Suppressor macrophage treated with lipopolysaccharide for 1 hour (primary cell): ENCODE measurements at regions not wholly inside any gene's neighbourhood (a gene's known extent, or its start where the extent isn't known, plus 50 kb on each side); places are given as distances from the start of the nearest gene placed in this dataset.
A peak's percentile ranks its signal among the peaks of the same experiment; 100 is the strongest.
"Not testable (repeated sequence)": the region's sequence is repeated elsewhere in the genome, so short reads cannot be mapped to it uniquely, and the experiment has no call there.

Source experiments
- DNase-seq, 3 donors: peaks; one replicate each; pipeline ENCODE4 v3.0.0-alpha.2; 2020 to 2022

- DNase-seq: no peak
Measured at GRCh38 chr4:186481998-186482790, 73.2 kb downstream of the MTNR1A start.

DNA sequence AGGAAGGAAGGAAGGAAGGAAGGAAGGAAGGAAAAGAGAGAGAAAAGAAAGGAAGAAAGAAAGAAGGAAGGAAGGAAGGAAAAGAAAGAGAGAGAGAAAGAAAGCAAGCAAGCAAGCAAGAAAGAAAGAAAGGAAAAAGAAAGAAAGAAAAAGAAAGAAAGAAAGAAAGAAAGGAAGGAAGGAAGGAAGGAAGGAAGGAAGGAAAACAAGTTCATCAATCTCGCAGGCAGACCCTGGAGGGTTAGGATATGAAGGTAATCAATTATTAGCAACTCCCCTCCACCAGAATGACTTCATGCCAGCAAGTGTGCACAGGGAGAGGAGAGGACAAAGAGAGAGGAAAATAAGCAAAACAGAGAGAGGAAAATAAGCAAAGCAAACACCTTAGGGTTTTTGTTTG is 80.2 kb downstream of the MTNR1A start:
- no peak for DNase-seq

GRCh38 chr4:186473933-186474332 is 81.4 kb downstream of the MTNR1A start:
- DNase-seq: no peak

DNA sequence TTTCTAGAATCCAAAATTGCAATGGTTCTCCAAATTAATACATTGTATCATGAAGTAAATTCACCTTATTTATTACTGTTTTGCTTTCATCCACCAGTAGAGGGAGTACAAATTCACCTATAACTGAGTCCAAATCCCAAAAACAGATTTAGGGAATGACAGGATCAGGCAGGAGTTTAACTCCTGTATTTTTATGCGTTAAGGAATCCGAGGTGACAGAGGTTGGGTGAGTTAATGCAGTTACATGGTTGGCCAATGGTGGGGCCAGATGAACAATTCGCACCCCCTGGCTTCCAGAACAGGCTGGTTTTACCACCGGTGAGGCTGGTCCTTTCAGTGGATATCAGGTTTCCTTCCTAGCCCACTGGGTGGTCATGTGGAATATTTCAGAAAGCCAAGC is 82.4 kb downstream of the MTNR1A start:
- DNase-seq: peak in 1 of 3 donors; percentile 0

GRCh38 chr4:186471441-186471840 is 83.9 kb downstream of the MTNR1A start:
- no peak for DNase-seq

DNA sequence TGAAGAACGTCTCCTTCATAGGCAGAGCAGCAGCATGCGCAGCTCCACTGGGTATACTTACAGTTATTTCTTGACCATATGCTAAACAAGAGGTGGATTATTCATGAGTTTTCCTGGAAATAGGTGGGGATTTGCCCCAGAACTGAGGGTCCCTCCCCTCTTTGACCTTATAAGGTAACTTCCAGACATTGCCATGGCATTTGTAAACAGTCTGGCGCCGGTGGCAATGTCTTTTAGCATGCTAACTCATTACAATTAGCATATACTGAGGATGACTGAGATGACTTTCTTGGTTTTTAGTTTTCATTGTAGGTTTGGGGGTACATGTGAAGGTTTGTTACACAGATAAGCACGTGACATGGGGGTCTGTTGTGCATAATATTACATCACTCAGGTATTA is 97.3 kb downstream of the MTNR1A start:
- no peak for DNase-seq

DNA sequence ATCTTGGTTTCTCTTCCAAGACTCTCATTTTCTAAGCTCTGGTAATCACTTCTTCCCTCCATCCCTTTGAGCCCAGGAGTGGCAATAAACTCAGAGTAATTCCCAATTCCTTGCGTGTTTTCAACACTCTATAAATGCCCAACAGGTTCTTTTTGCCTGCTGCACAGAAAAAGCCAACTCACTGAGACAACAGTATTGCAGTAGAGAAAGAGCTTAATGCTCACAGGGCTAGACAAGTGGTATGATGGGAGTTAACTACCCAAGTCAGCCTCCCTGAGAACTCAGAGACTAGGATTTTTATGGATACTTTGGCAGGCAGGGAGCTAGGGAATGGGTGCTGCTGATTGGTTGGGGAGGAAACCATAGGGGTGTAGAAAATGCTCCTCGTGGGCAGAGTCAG is 103.4 kb downstream of the MTNR1A start:
- no peak for DNase-seq

GRCh38 chr4:186449954-186450353 is 105.4 kb downstream of the MTNR1A start:
- no peak for DNase-seq

GRCh38 chr4:186445040-186445439 is 110.3 kb downstream of the MTNR1A start:
- no peak for DNase-seq

DNA sequence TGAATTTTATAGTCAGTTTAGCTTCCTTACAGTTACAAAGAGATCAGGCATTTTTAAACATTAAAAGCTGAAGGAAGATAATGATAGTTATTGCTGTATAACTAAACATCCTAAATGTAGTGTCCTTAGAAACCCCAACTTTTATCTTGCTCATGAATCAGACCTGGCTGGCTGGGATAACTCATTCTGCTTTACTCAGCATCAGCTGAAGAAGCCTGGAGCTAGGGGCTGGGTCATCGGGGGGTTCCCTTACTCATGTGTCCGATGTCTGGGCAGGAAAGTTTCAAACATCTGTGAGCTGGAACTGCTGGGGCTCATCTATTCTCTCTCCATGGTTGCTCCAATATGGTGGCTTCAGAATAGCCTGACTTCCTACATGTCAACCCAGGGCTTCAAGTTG is 113.9 kb downstream of the MTNR1A start:
- DNase-seq: no peak

DNA sequence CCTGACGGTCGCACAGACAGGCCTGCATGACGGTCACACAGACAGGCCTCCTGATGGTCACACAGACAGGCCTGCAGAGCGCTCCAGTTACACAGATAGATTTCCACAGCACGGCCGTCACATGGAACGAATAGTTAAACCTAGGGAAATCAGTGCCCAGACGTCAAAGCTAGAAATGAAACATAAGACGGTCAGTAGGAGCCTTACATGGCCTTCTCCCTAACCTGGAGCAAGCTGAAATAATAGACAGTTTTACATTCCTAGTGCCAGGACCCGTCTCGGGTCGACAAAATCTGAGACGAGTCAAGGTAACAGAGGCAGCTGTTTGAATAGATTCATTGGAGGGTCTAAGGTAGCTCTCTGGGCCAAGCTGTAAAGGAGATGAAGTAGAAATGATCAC is 126.9 kb downstream of the MTNR1A start:
- no peak for DNase-seq

DNA sequence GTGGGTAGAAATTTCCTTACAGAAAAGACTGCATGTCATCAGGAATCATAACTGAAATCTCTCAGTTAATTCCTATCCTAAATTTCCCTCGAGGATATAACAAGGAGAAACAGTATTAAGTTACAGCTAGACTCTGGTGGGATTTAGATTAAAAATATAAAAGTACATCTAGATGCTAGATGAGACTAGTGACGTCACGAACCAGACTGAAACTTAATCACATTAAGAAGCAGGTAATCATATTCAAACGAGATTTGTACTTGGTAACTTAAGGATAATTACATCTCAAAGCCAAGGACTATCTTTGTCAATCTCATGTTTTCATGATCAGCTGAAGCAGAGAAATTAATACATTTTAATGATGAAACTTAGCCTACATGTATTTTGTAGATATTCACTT is 130.6 kb downstream of the MTNR1A start:
- no peak for DNase-seq

- DNase-seq: no peak
Measured at GRCh38 chr4:186422296-186422695, 133.1 kb downstream of the MTNR1A start.

GRCh38 chr4:186416451-186417060 is 138.8 kb downstream of the MTNR1A start:
- DNase-seq: no peak

DNA sequence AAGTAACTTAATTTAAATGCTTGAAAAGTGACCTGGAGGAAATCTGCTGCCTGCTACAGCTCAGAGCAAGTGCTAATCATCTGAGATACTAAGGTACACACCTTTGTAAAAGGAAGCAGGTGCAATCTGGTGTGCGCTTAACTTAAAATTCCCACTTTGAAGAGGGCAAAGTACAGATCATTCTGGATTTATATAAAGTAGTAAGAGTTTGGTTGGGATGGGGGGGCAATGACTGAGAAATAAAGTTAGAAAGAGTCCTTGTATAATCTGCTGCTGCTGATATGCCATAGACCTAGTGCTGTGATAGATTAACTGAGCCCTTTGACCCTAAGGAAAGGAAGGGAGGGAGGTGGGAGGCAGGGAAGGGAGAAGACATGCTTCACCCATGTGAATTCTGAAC is 141.0 kb downstream of the MTNR1A start:
- DNase-seq: no peak

GRCh38 chr4:186405957-186406356 is 140.0 kb downstream of the F11 start:
- DNase-seq: no peak

GRCh38 chr4:186404562-186405134 is 138.7 kb downstream of the F11 start:
- DNase-seq: no peak

- no peak for DNase-seq
Measured at GRCh38 chr4:186400676-186401075, 134.7 kb downstream of the F11 start.

- DNase-seq: no peak
Measured at GRCh38 chr4:186392017-186392416, 126.0 kb downstream of the F11 start.

DNA sequence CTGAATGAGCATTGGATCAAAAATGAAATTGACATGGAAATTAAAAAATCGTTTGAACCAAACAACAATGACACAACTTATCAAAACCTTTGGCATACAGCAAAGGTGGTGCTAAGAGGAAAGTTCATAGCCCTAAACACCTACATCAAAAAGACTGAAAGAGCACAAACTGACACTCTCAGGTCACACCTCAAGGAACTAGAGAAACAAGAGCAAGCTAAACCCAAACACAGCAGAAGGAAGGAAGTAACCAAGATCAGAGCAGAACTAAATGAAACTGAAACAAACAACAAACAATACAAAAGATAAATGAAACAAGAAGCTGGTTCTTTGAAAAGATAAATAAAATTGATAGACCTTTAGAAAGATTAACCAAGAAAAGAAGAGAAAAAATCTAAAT is 118.3 kb downstream of the F11 start:
- DNase-seq: not testable (repeated sequence)

DNA sequence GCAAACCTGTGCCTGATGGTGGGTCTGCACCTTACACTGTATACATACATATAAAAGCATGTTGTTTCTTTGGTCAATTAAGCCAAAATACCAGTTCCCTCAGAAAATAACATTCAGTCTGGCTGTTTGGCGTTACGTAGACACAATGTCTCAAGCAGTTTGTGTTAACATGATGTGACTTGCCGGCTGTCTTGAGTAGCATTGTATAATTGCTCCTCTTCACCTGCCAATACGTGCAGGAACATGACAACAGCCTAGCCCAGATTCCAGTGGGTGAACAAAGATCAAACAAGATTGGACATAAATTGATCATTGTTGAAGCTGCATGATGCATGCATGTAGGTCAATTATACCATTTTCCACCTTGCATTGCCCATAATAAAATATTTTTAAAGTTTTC is 102.3 kb downstream of the F11 start:
- no peak for DNase-seq

- DNase-seq: no peak
Measured at GRCh38 chr4:186366326-186366725, 100.3 kb downstream of the F11 start.

- not testable (repeated sequence) for DNase-seq
Measured at GRCh38 chr4:186363038-186363437, 97.0 kb downstream of the F11 start.

GRCh38 chr4:186360551-186360950 is 94.6 kb downstream of the F11 start:
- no peak for DNase-seq
